LNCAP (cell line): ENCODE measurements at regions not wholly inside any gene's neighbourhood (a gene's known extent, or its start where the extent isn't known, plus 50 kb on each side); places are given as distances from the start of the nearest gene placed in this dataset.

Experiments
- TF ChIP-seq, protein P1 (sequence below): fragments of 450-650 bp; IDR thresholded peaks from 2 replicates; pipeline ENCODE4 v1.5.1; 2017; ENCODE audit warnings: mild to moderate bottlenecking

DNA sequence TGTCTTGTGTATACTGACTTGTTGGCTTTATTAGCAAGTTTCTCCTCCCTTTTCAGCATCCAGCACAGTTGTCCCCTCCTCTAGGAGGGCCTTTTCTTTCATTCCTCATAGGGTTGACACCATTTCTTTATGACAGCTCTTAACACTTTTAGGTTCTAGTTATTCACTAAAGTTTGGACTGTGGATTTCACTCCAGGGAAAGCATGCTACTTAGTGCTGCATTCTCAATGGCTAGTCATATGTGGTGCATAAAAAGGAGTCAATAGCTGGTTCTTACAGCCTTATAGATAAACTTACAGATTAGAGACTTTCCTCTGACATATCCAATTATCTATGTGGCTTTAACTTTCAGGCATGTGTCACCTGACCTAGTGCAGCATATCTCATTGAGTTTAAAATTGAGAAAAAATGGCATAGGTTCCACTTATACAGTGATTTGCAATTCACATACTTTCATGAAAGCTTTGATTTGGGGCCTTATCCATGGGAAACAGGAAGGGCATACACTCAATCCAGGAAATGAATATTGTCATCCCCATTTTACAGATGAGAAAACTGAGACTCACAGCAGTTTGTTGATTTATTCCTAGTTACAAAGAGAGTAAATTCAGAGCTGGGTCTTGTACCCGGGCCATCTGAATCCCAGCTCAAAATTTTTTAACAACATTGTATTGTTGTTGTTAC lies 289.7 kb downstream of the LPIN1 start:
- TF ChIP-seq, protein P1, sequence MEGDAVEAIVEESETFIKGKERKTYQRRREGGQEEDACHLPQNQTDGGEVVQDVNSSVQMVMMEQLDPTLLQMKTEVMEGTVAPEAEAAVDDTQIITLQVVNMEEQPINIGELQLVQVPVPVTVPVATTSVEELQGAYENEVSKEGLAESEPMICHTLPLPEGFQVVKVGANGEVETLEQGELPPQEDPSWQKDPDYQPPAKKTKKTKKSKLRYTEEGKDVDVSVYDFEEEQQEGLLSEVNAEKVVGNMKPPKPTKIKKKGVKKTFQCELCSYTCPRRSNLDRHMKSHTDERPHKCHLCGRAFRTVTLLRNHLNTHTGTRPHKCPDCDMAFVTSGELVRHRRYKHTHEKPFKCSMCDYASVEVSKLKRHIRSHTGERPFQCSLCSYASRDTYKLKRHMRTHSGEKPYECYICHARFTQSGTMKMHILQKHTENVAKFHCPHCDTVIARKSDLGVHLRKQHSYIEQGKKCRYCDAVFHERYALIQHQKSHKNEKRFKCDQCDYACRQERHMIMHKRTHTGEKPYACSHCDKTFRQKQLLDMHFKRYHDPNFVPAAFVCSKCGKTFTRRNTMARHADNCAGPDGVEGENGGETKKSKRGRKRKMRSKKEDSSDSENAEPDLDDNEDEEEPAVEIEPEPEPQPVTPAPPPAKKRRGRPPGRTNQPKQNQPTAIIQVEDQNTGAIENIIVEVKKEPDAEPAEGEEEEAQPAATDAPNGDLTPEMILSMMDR, result no peak

DNA sequence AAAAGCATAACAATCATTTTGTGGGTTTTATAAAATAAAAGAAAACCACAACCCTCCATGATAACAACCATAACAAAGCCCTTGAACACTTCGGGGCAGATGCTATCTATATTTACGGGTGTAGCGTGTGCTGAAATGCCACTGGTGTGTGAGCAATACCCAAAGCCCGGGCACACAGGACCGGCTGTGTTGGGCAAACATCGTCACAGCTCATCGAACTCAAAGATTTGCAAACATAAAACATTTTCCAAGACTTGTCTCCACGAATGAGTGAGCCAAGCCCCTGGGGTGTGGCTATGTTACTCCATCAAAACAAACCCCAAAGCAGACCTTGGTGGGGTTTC lies 290.2 kb downstream of the LPIN1 start:
- TF ChIP-seq, protein P1, result no peak

DNA sequence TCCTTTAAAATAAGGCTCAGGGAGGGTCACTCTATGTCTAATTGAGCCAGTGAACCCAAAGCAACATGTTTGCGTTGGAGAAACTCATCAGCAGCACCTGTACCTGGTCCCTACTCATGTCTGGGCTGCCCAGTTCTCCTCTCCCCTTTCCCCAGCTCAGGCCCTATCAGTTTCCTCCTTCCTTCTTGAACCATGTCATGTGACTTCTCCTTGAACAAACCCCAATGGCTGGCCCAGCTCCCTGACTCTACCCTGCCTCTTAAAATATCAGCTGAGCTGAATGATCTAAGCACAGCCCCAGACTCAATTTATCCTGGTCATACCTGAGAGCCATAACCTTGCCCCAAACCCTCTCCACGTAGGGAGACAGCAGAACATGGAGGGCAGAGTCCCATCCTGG lies 290.9 kb downstream of the LPIN1 start:
- TF ChIP-seq, protein P1, result no peak

DNA sequence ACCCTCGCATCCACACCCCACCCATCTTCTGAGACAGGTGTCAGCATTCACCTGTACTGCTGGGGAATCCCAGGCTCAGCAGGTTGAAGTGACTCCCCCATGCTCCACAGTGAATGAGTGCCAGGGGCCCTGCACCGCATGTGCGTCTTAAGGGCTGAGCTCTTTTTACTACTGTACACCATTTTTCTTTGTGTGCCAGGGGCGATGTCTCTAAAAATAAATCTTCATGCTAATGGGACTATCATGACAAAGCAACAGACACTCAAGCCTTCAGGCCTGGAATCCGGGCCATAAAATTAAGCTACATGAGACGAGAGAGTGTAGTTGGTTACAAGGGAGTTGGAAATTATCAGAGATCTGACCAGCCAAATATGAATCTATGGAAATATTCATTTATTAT lies 294.8 kb downstream of the LPIN1 start:
- TF ChIP-seq, protein P1, result no peak

DNA sequence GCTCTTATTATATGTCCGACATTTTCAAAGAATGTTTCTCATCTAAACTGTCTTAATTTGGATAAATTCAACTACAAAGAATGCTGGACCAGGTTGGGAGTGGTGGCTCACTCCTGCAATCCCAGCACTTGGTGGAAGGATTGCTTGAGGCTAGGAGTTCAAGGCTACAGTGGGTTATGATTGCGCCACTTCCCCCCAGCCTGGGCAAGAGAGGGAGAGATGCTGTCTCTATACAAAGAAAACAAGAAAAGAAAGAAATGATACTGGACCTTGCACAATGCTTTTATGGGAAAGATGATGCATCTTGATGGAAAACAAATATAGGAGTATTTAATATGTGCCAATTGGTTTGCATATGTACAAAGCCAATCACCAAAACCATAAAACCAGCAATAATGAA lies 296.7 kb downstream of the LPIN1 start:
- TF ChIP-seq, protein P1, result no peak

DNA sequence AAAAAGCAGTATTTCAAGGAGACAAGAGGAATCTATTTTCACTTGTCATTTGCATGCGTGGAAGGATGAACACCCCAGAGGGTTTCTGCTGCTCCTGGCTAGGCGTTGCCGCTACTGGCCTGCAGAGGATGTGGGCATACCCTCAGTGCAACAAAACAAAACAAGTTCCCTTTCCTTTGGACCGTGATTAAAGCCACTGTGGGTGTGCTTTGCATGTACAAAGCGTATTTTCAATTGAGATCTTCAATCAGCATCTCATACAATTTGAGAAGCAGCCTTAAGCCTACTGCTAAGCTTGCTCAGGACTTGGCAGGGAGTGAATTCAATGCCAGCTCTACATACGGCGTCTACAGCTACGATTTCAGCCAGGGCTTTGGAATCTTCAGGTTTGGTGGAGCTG lies 298.4 kb downstream of the LPIN1 start:
- TF ChIP-seq, protein P1, result no peak

DNA sequence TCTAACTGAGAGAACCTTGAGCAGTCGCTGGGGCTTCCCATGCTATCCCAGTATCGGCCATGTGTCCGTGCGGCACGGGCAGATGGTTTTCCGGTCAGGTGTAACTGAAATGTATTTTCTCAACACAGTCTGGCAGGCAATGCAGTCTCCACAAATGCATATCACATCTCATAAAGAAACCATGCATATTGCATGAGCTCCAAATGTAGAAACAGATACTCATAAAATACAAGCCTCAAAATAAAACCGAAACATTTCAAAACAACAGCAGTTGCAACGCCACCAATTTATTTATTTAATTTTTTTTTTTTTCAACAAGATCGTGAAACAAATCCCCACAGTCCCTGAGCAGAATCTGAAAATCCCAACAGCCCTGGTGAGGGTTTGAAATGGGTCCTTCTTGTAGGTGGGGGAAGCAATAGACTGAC lies 299.4 kb downstream of the LPIN1 start:
- TF ChIP-seq, protein P1, result no peak

DNA sequence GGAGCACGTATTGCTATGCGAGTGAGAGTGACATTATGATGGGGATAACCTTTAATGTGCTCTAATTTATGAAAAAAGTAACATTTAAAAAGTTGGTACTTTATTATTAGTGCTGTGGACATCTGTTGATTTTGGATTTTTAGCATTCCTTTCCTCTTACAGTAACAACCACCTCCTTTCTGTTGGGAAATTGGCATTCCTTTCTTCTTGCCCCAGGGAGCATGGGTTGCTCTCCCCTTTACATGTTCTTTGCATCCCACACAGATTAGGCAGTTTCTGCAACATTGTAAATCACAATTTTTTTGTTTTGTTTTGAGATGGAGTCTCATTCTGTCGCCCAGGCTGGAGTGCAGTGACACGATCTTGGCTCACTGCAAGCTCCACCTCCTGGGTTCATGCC lies 300.2 kb downstream of the LPIN1 start:
- TF ChIP-seq, protein P1, result no peak
